Liver (tissue), 3 donors: ENCODE measurements at regions not wholly inside any gene's neighbourhood (a gene's known extent, or its start where the extent isn't known, plus 50 kb on each side); places are given as distances from the start of the nearest gene placed in this dataset.

Experiments used
- ATF3 ChIP-seq: IDR thresholded peaks from 2 replicates; pipeline ENCODE4 v1.6.1; 2016; ENCODE audit warnings: antibody characterized with exemption
- CTCF ChIP-seq: fragments of 150-350 bp; IDR thresholded peaks from 2 replicates; pipeline ENCODE4 v1.5.1; 2017; ENCODE audit warnings: improper control_type of control experiment, low read depth, low read length; ENCODE audit not compliant: missing input control
- EGR1 ChIP-seq, 2 donors: IDR thresholded peaks; 2 replicates each; pipeline ENCODE4 v1.6.1; 2016 to 2018; ENCODE audit warnings: antibody characterized with exemption in 2 of 2, low read depth in 2 of 2
- HNF4G ChIP-seq: IDR thresholded peaks from 2 replicates; pipeline ENCODE4 v1.6.1; 2016; ENCODE audit warnings: antibody characterized with exemption
- MAX ChIP-seq: IDR thresholded peaks from 2 replicates; pipeline ENCODE4 v1.6.1; 2016; ENCODE audit warnings: antibody characterized with exemption
- RAD21 ChIP-seq, 2 donors: IDR thresholded peaks; 2 replicates each; pipeline ENCODE4 v1.6.1; 2016; ENCODE audit warnings: antibody characterized with exemption in 2 of 2, mild to moderate bottlenecking in 2 of 2
- SP1 ChIP-seq: IDR thresholded peaks from 2 replicates; pipeline ENCODE4 v1.6.1; 2018; ENCODE audit warnings: antibody characterized with exemption, mild to moderate bottlenecking
- TAF1 ChIP-seq: conservative IDR thresholded peaks from 2 replicates; pipeline ENCODE4 v1.6.1; 2016; ENCODE audit warnings: antibody characterized with exemption, mild to moderate bottlenecking
- YY1 ChIP-seq: IDR thresholded peaks from 2 replicates; pipeline ENCODE4 v1.6.1; 2016; ENCODE audit warnings: antibody characterized with exemption, mild to moderate bottlenecking
- ZBTB33 ChIP-seq: IDR thresholded peaks from 2 replicates; pipeline ENCODE4 v1.6.1; 2016; ENCODE audit warnings: antibody characterized with exemption
- donor health status: healthy.
- donor health status: healthy.

DNA sequence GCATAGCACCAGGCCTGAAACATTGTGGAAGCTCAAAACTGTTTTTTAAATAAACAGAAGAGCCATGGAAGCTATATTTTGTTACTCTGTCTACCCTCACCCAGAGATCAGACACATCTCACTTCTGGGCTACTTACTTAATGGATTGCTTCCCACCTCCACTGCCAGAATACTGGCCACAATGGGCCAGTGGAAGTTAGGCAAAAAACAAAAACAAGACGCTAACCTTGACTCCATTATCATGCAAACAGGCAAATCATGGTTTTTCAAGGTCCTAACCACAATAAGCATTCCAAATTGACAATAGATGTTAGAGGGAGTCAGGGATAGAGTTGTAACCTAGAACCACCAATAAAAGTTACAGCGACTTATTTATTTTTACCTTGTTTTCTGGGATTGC, 52.7 kb upstream of the PTCSC3 start:
- TF ChIP-seq TAF1 (no peak), RAD21 (IDR thresholded peaks at IDR 0.05) (no peak), CTCF (no peak), EGR1 (IDR thresholded peaks at IDR 0.05; ENCODE audit: low read depth in 2 of 2) (no peak), YY1 (no peak), HNF4G (no peak), SP1 (no peak), ATF3 (no peak), ZBTB33 (no peak), MAX (no peak)
